ENCODE measurements at regions not wholly inside any gene's neighbourhood (a gene's known extent, or its start where the extent isn't known, plus 50 kb on each side); places are given as distances from the start of the nearest gene placed in this dataset.

DNA sequence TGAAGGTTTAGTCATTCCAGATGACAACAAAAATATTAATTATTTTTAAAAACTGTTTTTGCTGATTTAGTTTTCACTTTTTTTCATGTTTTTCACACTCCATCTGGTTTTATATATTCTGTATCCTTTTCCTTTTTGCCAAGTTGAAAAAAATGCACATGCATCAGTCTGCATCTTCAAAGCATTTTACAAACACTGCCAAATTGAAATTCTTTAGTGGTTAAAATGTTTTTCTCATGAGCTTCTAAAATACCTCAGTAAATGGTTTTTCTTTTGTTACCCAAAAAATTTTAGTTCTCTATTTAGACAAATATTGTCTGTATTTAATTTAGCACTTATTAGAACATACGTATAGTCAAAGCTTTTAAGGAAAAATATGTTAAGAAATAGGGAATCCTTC is 386.9 kb upstream of the HSF2 start:
- H3K27ac ChIP-seq (replicated peaks): no peak overlapping the region
- H3K4me3 ChIP-seq (replicated peaks; ENCODE audit: insufficient read depth, low read length): no peak overlapping the region
- no peak for DNase-seq (ENCODE audit: low read depth in 1 of 2, low spot score in 1 of 2)
- no peaks in the 10 kb centered on the region for H3K27me3 ChIP-seq (ENCODE audit: insufficient read depth, poor library complexity, severe bottlenecking)
- no peak for TF ChIP-seq POLR2AphosphoS5 (IDR thresholded peaks at IDR 0.05; ENCODE audit: low read depth)
- no peak for TF ChIP-seq SPI1 (IDR thresholded peaks at IDR 0.05; ENCODE audit: borderline replicate concordance, low read depth)
- no peak for TF ChIP-seq GABPA (IDR thresholded peaks at IDR 0.05; ENCODE audit: low read depth)
- TF ChIP-seq, protein P1, sequence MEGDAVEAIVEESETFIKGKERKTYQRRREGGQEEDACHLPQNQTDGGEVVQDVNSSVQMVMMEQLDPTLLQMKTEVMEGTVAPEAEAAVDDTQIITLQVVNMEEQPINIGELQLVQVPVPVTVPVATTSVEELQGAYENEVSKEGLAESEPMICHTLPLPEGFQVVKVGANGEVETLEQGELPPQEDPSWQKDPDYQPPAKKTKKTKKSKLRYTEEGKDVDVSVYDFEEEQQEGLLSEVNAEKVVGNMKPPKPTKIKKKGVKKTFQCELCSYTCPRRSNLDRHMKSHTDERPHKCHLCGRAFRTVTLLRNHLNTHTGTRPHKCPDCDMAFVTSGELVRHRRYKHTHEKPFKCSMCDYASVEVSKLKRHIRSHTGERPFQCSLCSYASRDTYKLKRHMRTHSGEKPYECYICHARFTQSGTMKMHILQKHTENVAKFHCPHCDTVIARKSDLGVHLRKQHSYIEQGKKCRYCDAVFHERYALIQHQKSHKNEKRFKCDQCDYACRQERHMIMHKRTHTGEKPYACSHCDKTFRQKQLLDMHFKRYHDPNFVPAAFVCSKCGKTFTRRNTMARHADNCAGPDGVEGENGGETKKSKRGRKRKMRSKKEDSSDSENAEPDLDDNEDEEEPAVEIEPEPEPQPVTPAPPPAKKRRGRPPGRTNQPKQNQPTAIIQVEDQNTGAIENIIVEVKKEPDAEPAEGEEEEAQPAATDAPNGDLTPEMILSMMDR (IDR thresholded peaks at IDR 0.05; ENCODE audit: insufficient read depth, low read length): no peak
- no peak for TF ChIP-seq REST (IDR thresholded peaks at IDR 0.05; ENCODE audit: insufficient replicate concordance, low read depth)

DNA sequence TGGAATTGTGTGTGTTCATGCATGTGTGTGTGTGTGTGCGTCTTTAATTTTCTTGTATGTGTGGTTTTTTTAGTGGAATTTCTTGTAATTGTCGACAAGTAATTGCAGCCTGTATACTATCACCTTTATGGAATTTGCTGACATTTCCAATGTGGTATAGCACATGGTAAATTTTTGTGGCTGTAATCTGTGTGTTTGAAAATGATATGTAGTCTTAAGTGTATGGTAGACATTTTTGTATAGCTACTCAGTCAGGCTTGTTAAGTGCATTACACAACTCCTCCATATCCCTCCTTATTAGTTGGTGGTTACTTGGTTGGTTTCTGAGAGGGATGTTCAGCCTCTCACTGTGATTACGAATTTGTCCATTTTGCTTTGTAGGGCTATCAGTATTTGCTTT is 384.5 kb upstream of the HSF2 start:
- Histone ChIP-seq H3K27me3 (ENCODE audit: insufficient read depth, poor library complexity, severe bottlenecking) (no peaks in the 10 kb centered on the region), H3K27ac (replicated peaks) (no peak overlapping the region), H3K4me3 (replicated peaks; ENCODE audit: insufficient read depth, low read length) (no peak overlapping the region)
- DNase-seq (ENCODE audit: low read depth in 1 of 2, low spot score in 1 of 2): no peak
- no peak for TF ChIP-seq SPI1 (IDR thresholded peaks at IDR 0.05; ENCODE audit: borderline replicate concordance, low read depth)
- no peak for TF ChIP-seq REST (IDR thresholded peaks at IDR 0.05; ENCODE audit: insufficient replicate concordance, low read depth)
- no peak for TF ChIP-seq POLR2AphosphoS5 (IDR thresholded peaks at IDR 0.05; ENCODE audit: low read depth)
- TF ChIP-seq, protein P1 (IDR thresholded peaks at IDR 0.05; ENCODE audit: insufficient read depth, low read length): no peak
- TF ChIP-seq GABPA (IDR thresholded peaks at IDR 0.05; ENCODE audit: low read depth): no peak

DNA sequence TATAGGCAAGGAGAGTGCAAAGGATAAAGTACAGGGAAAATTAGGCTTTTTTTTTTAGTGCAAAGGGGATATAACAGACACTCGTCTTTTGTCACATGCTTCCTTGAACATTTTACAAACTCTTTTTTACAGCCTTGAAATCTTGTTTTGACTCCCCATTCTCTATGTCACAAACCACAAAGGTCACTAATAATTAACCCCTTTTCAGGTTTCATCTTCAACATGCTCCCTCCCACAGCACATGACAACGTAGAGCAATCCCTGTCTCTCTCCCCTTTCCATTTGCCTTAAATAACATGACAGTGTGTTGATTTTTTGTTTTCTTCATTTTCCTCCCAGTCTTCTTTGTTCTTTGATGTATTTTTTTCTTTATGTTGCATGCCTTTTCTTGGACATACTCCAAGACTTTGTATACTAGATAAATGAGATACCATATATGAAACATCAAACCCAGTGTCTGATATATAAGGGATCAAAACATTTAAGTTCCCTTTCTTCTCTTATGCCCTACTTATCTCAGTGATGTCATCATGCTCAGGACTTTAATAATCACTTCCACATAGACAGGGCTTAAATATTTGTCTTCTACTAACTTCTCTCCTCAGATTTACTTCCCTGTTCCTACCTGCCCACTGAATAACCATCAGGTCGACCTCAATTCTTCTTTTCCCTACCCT is 378.7 kb upstream of the HSF2 start:
- Histone ChIP-seq H3K4me3 (replicated peaks; ENCODE audit: insufficient read depth, low read length) (no peak overlapping the region), H3K27me3 (ENCODE audit: insufficient read depth, poor library complexity, severe bottlenecking) (no peaks in the 10 kb centered on the region), H3K27ac (replicated peaks) (no peak overlapping the region)
- no peak for TF ChIP-seq POLR2AphosphoS5 (IDR thresholded peaks at IDR 0.05; ENCODE audit: low read depth)
- TF ChIP-seq, protein P1 (IDR thresholded peaks at IDR 0.05; ENCODE audit: insufficient read depth, low read length): no peak
- TF ChIP-seq REST (IDR thresholded peaks at IDR 0.05; ENCODE audit: insufficient replicate concordance, low read depth): no peak
- TF ChIP-seq GABPA (IDR thresholded peaks at IDR 0.05; ENCODE audit: low read depth): no peak
- DNase-seq (ENCODE audit: low read depth in 1 of 2, low spot score in 1 of 2): no peak
